ENCODE measurements at regions not wholly inside any gene's neighbourhood (a gene's known extent, or its start where the extent isn't known, plus 50 kb on each side); places are given as distances from the start of the nearest gene placed in this dataset.

DNA sequence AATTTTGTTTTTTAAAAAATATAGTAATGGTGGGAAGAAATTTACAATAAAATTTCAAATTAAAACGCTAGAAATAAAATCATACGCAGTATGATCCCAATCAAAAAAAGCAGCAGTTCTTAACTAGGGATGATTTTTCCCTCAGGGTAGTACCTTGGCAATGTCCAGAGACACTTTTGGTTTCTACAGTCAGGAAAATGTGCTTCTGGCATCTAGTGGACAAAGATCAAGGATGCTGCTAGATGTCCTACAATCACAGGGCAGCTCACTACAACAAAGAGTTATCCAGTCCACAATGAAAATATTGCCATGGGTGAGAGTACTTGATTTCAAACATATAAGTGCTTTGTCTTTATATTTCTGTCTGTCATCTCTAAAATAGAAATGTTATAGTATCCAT lies 400.2 kb upstream of the SGCD start:
- TF ChIP-seq, protein P1, sequence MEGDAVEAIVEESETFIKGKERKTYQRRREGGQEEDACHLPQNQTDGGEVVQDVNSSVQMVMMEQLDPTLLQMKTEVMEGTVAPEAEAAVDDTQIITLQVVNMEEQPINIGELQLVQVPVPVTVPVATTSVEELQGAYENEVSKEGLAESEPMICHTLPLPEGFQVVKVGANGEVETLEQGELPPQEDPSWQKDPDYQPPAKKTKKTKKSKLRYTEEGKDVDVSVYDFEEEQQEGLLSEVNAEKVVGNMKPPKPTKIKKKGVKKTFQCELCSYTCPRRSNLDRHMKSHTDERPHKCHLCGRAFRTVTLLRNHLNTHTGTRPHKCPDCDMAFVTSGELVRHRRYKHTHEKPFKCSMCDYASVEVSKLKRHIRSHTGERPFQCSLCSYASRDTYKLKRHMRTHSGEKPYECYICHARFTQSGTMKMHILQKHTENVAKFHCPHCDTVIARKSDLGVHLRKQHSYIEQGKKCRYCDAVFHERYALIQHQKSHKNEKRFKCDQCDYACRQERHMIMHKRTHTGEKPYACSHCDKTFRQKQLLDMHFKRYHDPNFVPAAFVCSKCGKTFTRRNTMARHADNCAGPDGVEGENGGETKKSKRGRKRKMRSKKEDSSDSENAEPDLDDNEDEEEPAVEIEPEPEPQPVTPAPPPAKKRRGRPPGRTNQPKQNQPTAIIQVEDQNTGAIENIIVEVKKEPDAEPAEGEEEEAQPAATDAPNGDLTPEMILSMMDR (IDR thresholded peaks at IDR 0.05), result no peak
- TF ChIP-seq EP300 (IDR thresholded peaks at IDR 0.05) (no peak), JUN (IDR thresholded peaks at IDR 0.05) (no peak), FOSL2 (IDR thresholded peaks at IDR 0.05) (no peak), FOSL2 (CRISPR knock-in tag; IDR thresholded peaks at IDR 0.05) (no peak), PHF8 (IDR thresholded peaks at IDR 0.05; ENCODE audit: borderline replicate concordance, low read depth) (no peak), POLR2A (IDR thresholded peaks at IDR 0.05; ENCODE audit: low read length) (no peak)
- TF ChIP-seq, protein P2, sequence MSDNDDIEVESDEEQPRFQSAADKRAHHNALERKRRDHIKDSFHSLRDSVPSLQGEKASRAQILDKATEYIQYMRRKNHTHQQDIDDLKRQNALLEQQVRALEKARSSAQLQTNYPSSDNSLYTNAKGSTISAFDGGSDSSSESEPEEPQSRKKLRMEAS (IDR thresholded peaks at IDR 0.05), result no peak

Measured in A549 (cell line).